Thymus (tissue), 11 donors: ENCODE measurements at regions not wholly inside any gene's neighbourhood (a gene's known extent, or its start where the extent isn't known, plus 50 kb on each side); places are given as distances from the start of the nearest gene placed in this dataset.

ENCODE experiments used
- DNase-seq, 9 donors: peaks; one replicate each; pipeline ENCODE4 v3.0.0-alpha.2; 2013; ENCODE audit warnings: low spot score in 9 of 9, low read depth in 6 of 9, missing footprints in 1 of 9
- H3K27ac ChIP-seq, 2 donors: one replicate each; pipeline ENCODE4 v1.5.1; 2013; ENCODE audit warnings: control low read depth in 1 of 2, low read depth in 1 of 2, low read length in 1 of 2, mild to moderate bottlenecking in 1 of 2, moderate library complexity in 1 of 2
- H3K27me3 ChIP-seq, 2 donors: one replicate each; pipeline ENCODE4 v1.5.1; 2013; ENCODE audit warnings: low read length in 1 of 2; ENCODE audit not compliant: control insufficient read depth in 2 of 2, insufficient read depth in 1 of 2
- H3K36me3 ChIP-seq, 2 donors: one replicate each; pipeline ENCODE4 v1.5.1; 2013; ENCODE audit warnings: low read length in 1 of 2, mild to moderate bottlenecking in 1 of 2, moderate library complexity in 1 of 2; ENCODE audit not compliant: control insufficient read depth in 2 of 2, insufficient read depth in 2 of 2
- H3K4me1 ChIP-seq, 2 donors: one replicate each; pipeline ENCODE4 v1.5.1; 2013; ENCODE audit warnings: low read length in 2 of 2; ENCODE audit not compliant: control insufficient read depth in 2 of 2, insufficient read depth in 2 of 2
- H3K4me3 ChIP-seq, 2 donors: one replicate each; pipeline ENCODE4 v1.5.1; 2013; ENCODE audit warnings: low read length in 2 of 2, control low read depth in 1 of 2, mild to moderate bottlenecking in 1 of 2
- H3K9me3 ChIP-seq, 2 donors: one replicate each; pipeline ENCODE4 v1.5.1; 2013; ENCODE audit warnings: low read length in 1 of 2, mild to moderate bottlenecking in 1 of 2; ENCODE audit not compliant: control insufficient read depth in 2 of 2, insufficient read depth in 1 of 2
- WGBS: extraction: QIAGEN DNeasy Blood & Tissue Kit; methylation state at CpG from one replicate; pipeline ENCODE4 v1.1.7; 2013; 5-methylcytosine and 5-hydroxymethylcytosine counted together
- donor health status: healthy.

DNA sequence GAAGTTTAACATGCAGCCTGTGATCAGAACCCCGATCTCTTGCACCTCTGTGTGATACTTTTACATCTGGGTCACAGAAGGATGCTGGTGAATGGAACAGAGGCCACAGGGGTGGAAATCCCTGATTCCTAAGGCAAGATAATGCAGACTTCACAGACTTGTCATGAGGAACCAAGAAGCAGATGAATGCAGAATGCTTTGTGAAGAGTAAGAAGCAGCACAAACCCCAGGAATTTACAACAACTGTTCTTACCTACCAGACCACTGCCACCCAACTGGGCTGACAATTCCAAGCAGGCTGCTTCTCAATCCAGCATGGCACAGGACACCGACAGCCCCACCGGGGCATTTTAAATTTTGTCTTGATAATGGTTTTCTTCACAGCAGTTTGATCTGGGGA is 113.2 kb upstream of the CD93 start:
- WGBS: 94% methylated on average over 3 of the region's 3 CpGs
- Histone ChIP-seq H3K9me3 (no peaks in the 10 kb centered on the region), H3K27ac (no peak overlapping the region), H3K4me1 (no peaks in the 10 kb centered on the region), H3K27me3 (no peaks in the 10 kb centered on the region), H3K4me3 (no peak overlapping the region), H3K36me3 (no peaks in the 10 kb centered on the region)
- no peak for DNase-seq

DNA sequence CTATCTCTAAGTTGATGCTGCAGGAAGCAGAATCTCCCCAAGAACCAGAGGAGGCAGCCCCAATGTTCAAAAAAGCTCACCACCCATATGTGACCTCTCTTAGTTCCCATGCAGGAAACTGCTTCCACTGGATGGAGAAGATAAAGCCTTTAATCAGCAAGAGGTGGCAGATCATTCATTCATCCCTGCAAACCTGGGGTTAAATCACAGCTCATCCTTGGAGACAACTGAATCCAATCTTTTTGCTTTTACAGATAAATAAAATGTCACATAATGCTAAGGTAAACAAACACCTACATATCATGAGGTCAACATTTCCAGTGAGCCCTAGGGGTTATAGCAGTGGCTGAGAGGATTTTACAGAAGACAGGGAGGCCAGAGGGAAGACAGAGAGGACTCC is 112.7 kb upstream of the CD93 start:
- H3K27ac ChIP-seq: no peak overlapping the region
- H3K9me3 ChIP-seq: no peaks in the 10 kb centered on the region
- no peak overlapping the region for H3K4me3 ChIP-seq

DNA sequence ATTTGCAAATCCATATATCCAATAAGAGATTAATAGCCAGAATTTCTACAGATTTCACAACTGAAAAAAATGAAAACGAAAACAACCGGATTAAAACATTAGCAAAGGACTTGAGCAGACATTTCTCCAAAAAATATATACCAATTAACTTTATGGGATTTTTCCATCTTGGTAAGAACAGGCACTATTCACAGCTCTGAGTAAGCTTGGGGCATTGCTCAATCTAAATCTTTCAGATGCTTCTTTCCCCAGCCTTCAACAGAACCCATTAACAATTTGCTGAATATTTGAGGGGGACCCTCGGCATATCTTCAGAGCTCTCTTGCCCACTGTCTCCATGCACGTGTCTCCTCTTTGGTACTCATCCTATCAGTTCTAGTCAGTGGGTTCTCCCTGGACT is 111.7 kb upstream of the CD93 start:
- H3K36me3 ChIP-seq: no peaks in the 10 kb centered on the region
- no peak for DNase-seq
- H3K9me3 ChIP-seq: no peaks in the 10 kb centered on the region
- no peak overlapping the region for H3K4me3 ChIP-seq
- H3K27me3 ChIP-seq: no peaks in the 10 kb centered on the region
- 97% methylated on average over 4 of the region's 4 CpGs for WGBS
- H3K27ac ChIP-seq: no peak overlapping the region
- H3K4me1 ChIP-seq: no peaks in the 10 kb centered on the region

More for the DNA sequence above, 112.7 kb upstream of the CD93 start:
- no peaks in the 10 kb centered on the region for H3K4me1 ChIP-seq
- no peak for DNase-seq
- H3K27me3 ChIP-seq: no peaks in the 10 kb centered on the region
- no peaks in the 10 kb centered on the region for H3K36me3 ChIP-seq

DNA sequence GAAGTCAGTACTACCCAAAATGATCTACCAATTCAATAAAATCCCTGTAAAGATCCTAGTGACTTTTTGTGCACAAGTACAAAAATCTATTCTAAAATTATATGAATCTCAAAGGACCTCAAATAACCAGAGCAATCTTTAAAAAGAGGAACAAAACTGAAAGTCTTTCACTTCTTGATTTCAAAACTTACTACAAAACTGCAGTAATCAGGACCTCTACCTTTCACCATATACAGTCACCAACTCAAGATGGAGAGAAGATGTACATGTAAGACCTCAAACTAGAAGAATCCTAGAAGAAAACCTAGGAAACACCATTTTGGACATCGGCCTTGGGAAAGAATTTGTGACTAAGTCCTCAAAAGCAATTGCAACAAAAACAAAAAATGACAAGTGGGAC is 109.5 kb upstream of the CD93 start:
- H3K27me3 ChIP-seq: no peaks in the 10 kb centered on the region
- H3K27ac ChIP-seq: no peak overlapping the region
- H3K4me1 ChIP-seq: no peaks in the 10 kb centered on the region
- no peak overlapping the region for H3K4me3 ChIP-seq
- no peaks in the 10 kb centered on the region for H3K9me3 ChIP-seq
- no peaks in the 10 kb centered on the region for H3K36me3 ChIP-seq
- WGBS: 96% methylated on average over 1 of the region's 1 CpG
- no peak for DNase-seq

DNA sequence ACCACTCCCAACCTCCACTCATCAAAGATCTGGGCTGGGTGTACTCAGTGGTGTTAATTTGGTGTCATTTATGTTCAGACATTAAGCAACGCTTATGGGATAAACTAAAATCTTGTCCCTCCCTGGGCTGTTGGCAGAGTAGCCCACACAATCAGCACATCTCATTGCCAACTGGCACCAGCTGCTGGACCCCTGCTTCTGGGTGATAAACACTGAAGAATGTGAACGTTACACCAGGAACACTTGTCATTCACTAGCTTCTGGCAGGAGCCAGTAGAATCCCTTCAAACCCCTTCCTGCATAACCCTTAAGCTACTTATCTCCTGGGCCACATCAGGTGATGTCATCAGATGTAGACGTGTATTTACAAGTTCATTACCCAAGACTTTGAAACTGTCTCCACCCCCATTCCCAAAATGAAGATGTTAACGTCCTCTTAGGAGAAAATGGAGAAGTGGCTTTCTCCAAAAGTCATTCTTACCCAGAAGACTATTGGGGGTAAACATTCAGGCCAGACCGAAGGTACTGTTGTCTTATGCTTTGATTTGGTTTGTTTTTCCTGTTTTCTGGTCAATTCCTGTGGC is 107.8 kb upstream of the CD93 start:
- WGBS: 83% methylated on average over 5 of the region's 5 CpGs
- Histone ChIP-seq H3K27me3 (no peaks in the 10 kb centered on the region), H3K9me3 (no peaks in the 10 kb centered on the region), H3K4me1 (no peaks in the 10 kb centered on the region), H3K36me3 (no peaks in the 10 kb centered on the region), H3K27ac (no peak overlapping the region), H3K4me3 (no peak overlapping the region)
- DNase-seq: no peak

DNA sequence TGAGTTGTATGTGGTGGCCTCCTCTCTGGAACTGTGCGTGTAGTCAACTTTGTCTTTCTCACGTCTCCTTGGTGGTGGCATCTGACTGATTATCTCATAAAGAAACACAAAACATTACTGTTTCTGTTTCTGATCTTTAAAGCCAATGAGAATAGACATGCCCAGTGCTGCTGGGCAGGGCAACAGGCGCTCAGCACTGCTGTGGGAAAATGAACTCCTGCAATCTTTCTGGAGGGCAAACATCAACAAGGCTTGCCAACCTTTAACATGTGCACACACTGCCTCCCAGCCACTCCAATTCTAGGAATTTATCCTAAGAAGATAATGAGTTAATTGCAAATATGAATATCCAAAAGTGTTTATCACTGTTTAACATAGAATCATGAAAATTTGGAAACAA is 106.3 kb upstream of the CD93 start:
- WGBS: 96% methylated on average over 3 of the region's 3 CpGs
- Histone ChIP-seq H3K27me3 (no peaks in the 10 kb centered on the region), H3K36me3 (no peaks in the 10 kb centered on the region), H3K4me3 (no peak overlapping the region), H3K9me3 (no peaks in the 10 kb centered on the region), H3K27ac (no peak overlapping the region), H3K4me1 (no peaks in the 10 kb centered on the region)
- DNase-seq: no peak

DNA sequence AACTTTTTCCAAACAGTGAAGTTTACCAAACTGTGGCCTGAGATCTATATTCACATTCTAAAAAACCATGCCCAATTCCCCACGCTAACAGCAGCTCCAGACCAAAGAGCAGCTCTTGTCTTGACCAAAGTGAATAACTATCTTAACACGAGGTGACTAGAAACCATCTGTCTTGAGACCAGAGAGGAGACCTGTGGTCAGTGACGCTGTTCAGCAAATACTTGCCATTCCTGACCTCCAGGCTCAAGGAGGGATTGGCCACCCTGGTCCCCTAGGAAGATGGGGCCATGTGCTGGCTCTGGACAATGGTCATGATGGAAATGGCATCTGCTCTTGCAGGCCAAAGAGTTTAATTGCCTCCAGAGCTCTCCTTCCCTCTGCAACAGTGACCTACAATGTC is 104.4 kb upstream of the CD93 start:
- Histone ChIP-seq H3K36me3 (no peaks in the 10 kb centered on the region), H3K9me3 (no peaks in the 10 kb centered on the region), H3K4me1 (no peaks in the 10 kb centered on the region), H3K4me3 (no peak overlapping the region), H3K27ac (no peak overlapping the region), H3K27me3 (no peaks in the 10 kb centered on the region)
- WGBS: 95% methylated on average over 3 of the region's 3 CpGs
- no peak for DNase-seq

DNA sequence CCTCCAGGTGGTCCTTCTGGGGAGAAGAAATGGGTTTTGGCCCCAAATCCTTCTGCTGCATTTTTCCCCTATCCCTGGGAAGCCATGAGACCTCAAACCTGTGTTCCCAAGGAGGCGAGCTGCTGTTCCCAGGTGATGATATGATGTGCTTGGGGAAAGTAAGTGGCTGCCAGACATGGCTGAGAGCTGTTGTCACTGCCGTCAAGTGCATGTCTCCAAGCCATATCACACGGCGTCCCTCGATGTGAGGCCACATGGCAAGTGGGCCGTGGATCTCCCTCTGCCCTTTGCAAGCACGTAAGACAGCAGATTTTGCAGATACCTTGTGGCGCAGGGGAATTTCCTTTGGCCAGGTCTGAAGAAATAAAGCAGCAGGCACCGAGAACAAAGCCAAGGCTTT is 103.7 kb upstream of the CD93 start:
- no peak overlapping the region for H3K4me3 ChIP-seq
- H3K9me3 ChIP-seq: no peaks in the 10 kb centered on the region
- no peak overlapping the region for H3K27ac ChIP-seq
- no peaks in the 10 kb centered on the region for H3K4me1 ChIP-seq
- 94% methylated on average over 9 of the region's 9 CpGs for WGBS
- no peaks in the 10 kb centered on the region for H3K36me3 ChIP-seq
- DNase-seq: no peak
- no peaks in the 10 kb centered on the region for H3K27me3 ChIP-seq

DNA sequence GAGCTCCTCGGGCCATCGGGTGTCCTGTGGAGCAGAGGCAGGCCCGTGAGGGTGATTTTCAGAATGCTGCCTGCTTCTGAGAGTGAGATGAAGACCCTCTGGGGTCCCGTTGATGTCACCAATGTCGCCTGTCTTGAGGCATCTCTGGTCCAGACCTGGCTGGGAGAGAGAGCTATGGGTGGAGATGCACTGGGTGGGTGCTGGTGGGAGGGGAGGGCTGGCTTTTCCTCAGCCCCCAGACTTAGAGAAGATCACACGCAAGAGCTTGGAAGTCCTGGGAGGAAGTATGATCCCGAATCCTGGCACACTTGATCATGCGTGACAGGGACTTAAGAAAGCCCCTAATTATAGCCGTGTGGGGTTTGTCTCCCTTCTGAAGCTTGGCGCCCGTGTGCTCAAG is 103.2 kb upstream of the CD93 start:
- 97% methylated on average over 11 of the region's 11 CpGs for WGBS
- Histone ChIP-seq H3K4me1 (no peaks in the 10 kb centered on the region), H3K4me3 (no peak overlapping the region), H3K36me3 (no peaks in the 10 kb centered on the region), H3K9me3 (no peaks in the 10 kb centered on the region), H3K27ac (no peak overlapping the region), H3K27me3 (no peaks in the 10 kb centered on the region)
- DNase-seq: no peak
